ACC112 (cell line): ENCODE measurements at regions not wholly inside any gene's neighbourhood (a gene's known extent, or its start where the extent isn't known, plus 50 kb on each side); places are given as distances from the start of the nearest gene placed in this dataset.

Experiments used
- H2AFZ ChIP-seq: fragments of 200-600 bp; sonication (generic); one replicate; pipeline ENCODE4 v1.6.0; 2017; ENCODE audit warnings: antibody characterized with exemption, low read length; ENCODE audit not compliant: unreplicated experiment
- H3K27ac ChIP-seq: fragments of 200-600 bp; sonication (generic); 2 replicates; pipeline ENCODE4 v1.5.1; 2014; ENCODE audit warnings: low read depth, mild to moderate bottlenecking, antibody characterized with exemption, low read length, moderate library complexity
- H3K27me3 ChIP-seq: fragments of 200-600 bp; sonication (generic); 2 replicates; pipeline ENCODE4 v1.6.1; 2014; ENCODE audit warnings: mild to moderate bottlenecking, antibody characterized with exemption, low read length, moderate library complexity, mixed read lengths; ENCODE audit not compliant: insufficient read depth
- H3K36me3 ChIP-seq: fragments of 200-600 bp; sonication (generic); 2 replicates; pipeline ENCODE4 v1.6.1; 2016; ENCODE audit warnings: mild to moderate bottlenecking, antibody characterized with exemption, low read length, moderate library complexity, mixed read lengths; ENCODE audit not compliant: insufficient read depth
- H3K4me1 ChIP-seq: fragments of 200-600 bp; sonication (generic); one replicate; pipeline ENCODE4 v1.6.1; 2016; ENCODE audit warnings: low read length, mixed read lengths; ENCODE audit not compliant: insufficient read depth, unreplicated experiment, control insufficient read depth
- H3K4me3 ChIP-seq: fragments of 200-600 bp; sonication (generic); 2 replicates; pipeline ENCODE4 v1.5.1; 2014; ENCODE audit warnings: mild to moderate bottlenecking, low read depth, low read length
- H3K79me2 ChIP-seq: fragments of 200-600 bp; sonication (generic); one replicate; pipeline ENCODE4 v1.6.0; 2016; ENCODE audit warnings: low read length; ENCODE audit not compliant: control insufficient read depth, unreplicated experiment, insufficient read depth

DNA sequence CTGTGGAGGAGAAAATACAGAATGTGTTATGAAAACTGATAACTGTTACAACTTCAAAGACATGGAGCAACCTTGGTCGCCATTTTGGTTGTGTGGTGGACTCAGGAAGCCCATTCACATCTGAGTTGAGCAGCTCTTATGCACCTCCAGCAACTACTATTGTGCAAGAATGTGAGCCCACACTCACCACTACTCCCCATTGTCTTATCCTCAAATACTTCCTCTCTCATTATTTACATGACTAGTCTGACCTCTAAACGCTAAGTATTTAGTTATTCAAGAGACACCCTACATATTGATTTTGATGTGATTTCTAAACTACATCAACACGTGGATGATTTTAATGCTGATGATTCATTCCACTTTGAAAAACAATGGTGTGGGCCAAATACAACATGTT, 516.6 kb upstream of the CLINT1 start:
- H3K79me2 ChIP-seq, result no peaks in the 10 kb centered on the region
- no peaks in the 10 kb centered on the region for H3K27me3 ChIP-seq
- H3K36me3 ChIP-seq, result 0 out of 2 replicates have a peak, but pooled peaks cover 4% of the 10 kb centered on the region
- no peak overlapping the region for H3K27ac ChIP-seq
- H3K4me1 ChIP-seq, result no peaks in the 10 kb centered on the region
- H2AFZ ChIP-seq, result no peak overlapping the region
- H3K4me3 ChIP-seq, result no peak overlapping the region

DNA sequence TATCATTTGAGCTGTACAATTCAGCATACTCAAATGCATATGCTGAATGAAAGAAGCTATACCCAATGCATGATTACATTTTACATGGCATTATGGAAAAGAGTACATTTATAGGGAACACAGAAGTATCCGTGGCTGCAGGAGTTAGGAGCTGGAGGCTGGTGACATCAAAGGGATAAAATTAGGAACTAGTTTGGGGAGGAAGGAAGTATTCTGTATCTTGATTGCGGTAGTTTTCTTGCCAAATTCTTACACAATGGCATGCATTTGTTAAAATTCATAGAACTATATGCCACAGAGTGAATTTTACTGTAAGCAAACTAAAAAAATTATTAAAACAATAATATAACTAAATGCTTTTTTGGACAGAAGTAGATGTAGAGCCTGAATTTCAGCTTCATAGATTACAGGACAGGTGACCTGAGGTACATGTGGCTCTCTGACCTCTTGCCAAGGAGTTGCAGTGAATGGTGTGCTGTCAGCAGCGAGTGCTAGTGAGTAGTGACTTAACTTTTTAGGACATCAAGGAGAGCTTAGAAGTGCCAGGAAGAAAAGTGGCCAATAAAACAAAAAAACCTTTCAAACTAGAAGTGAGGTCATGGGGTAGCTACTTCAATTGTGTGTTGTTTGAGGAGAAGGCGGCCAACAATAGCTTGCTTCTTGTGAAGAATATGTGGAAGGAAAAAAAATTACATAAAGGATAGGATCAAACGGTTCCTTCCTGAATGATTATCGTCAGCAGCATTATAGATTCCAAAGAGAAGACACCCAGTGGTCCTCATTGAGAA, 514.9 kb upstream of the CLINT1 start:
- no peaks in the 10 kb centered on the region for H3K27me3 ChIP-seq
- H3K36me3 ChIP-seq, result 0 out of 2 replicates have a peak, but pooled peaks cover 4% of the 10 kb centered on the region
- no peak overlapping the region for H3K4me3 ChIP-seq
- H3K4me1 ChIP-seq, result no peaks in the 10 kb centered on the region
- no peak overlapping the region for H2AFZ ChIP-seq
- no peaks in the 10 kb centered on the region for H3K79me2 ChIP-seq
- H3K27ac ChIP-seq, result no peak overlapping the region

DNA sequence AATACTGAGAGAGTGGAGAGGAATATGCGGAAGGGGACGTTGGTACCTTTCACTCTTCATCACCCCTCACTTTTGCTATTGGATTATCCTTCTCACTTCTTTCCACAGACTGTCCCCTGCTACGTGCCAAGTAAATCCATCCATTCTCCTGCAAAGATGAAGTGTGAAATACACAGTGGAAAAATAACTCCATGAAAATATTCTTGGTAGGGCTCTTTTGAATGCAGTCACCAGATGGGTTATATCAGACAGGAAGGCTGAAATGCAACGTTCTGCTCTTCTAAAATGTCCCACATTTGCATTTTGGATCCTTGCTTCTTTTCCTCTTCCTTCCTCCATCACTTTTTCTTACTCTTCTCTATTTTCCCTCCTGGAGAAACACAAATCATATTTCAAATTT, 510.3 kb upstream of the CLINT1 start:
- Histone ChIP-seq H3K27ac (no peak overlapping the region), H3K4me1 (no peaks in the 10 kb centered on the region), H3K79me2 (no peaks in the 10 kb centered on the region), H3K36me3 (no peaks in the 10 kb centered on the region), H3K4me3 (no peak overlapping the region), H2AFZ (no peak overlapping the region), H3K27me3 (no peaks in the 10 kb centered on the region)

DNA sequence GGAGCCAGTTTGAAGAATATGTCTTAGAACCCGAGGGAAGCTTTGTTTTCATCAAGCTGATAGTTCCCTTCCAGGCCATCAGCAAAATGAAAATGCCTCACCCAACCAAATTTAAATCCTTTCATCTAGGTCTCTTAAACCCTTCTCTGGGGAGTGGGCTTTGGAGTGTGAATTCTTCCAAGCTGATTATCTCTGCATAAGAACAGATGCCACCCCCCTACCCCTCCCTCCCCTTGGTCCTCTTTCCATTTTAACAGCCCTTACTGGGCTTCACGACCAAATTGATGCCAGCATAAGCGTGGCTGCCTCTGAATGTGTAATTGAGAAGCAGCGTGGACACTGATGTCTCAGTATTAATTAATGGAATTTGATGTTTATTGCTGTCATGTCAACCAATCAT, 509.7 kb upstream of the CLINT1 start:
- no peaks in the 10 kb centered on the region for H3K36me3 ChIP-seq
- no peaks in the 10 kb centered on the region for H3K79me2 ChIP-seq
- H3K4me1 ChIP-seq, result no peaks in the 10 kb centered on the region
- no peak overlapping the region for H3K4me3 ChIP-seq
- no peaks in the 10 kb centered on the region for H3K27me3 ChIP-seq
- H3K27ac ChIP-seq, result no peak overlapping the region
- no peak overlapping the region for H2AFZ ChIP-seq

DNA sequence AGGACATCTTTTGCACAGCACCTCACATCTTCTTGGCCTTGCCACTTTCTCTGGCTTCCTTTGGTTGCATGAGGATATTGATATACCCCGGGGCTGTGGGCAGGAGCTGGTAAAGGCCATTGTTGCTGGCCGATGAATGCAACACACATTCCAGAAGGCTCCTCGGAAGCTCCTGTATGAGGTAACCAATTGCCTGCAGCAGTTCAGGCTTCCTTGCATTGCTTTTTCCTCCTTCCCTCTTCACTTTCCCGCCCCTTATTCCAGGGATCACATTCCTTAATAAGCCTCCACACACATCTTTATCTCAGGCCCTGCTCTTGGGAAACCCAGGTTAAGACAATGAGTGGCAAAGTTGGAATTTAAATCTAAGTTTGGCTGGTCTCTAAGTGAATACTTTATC, 505.4 kb upstream of the CLINT1 start:
- H3K79me2 ChIP-seq, result no peaks in the 10 kb centered on the region
- H3K4me1 ChIP-seq, result no peaks in the 10 kb centered on the region
- H2AFZ ChIP-seq, result no peak overlapping the region
- no peaks in the 10 kb centered on the region for H3K36me3 ChIP-seq
- no peaks in the 10 kb centered on the region for H3K27me3 ChIP-seq
- no peak overlapping the region for H3K27ac ChIP-seq
- no peak overlapping the region for H3K4me3 ChIP-seq

DNA sequence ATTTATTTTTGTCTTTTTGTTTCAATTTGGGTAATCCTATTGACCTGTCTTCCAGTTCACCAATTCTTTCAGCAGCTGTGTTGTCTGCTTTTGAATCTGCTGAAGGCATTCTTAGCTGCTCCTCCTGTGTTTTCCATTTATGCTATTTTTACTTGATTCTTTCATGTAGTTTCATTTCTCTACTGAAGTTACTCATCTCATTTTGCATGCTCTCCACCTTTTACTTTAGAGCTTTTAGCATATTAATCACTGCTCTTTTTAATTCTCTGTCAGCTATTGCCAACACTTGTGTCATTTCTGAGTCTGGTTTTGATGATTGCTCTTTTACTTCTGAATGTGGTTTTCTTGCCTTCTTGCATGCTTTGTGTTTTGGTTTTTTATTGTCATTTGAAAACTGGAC, 496.0 kb upstream of the CLINT1 start:
- no peaks in the 10 kb centered on the region for H3K36me3 ChIP-seq
- no peak overlapping the region for H3K4me3 ChIP-seq
- H3K27me3 ChIP-seq, result no peaks in the 10 kb centered on the region
- H3K27ac ChIP-seq, result no peak overlapping the region
- no peak overlapping the region for H2AFZ ChIP-seq
- H3K79me2 ChIP-seq, result no peaks in the 10 kb centered on the region
- no peaks in the 10 kb centered on the region for H3K4me1 ChIP-seq

DNA sequence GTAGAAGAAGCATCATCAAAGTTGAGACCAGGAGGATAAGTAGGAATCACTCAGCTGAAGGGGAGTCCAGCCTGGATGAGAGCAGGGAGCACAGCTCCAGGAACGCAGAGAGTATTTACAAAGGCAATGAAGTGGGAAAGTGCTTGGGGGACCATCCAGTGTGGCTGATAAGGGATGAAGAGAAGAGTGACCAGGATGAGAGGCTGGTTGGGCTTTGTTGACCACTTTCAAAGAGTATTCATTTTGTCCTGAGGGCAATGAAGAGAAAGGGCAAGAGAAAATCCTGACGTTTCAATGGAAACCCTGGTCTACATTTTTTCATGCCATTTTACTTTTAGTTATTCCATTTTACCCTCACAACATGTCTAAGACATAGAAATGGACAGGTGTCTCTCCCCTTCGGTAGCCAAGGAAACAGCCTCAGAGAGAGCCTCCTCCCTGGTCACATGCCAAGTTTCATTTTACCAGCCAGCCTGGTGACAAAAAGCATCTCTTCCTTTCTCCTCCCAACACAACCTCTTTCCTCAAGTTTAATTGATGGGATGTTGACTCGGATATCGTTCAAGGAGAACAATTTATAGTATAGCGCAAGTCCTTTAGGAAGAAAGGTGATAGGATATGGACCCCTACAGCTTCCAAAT, 492.7 kb upstream of the CLINT1 start:
- H2AFZ ChIP-seq, result no peak overlapping the region
- no peaks in the 10 kb centered on the region for H3K79me2 ChIP-seq
- H3K27ac ChIP-seq, result no peak overlapping the region
- H3K27me3 ChIP-seq, result no peaks in the 10 kb centered on the region
- no peaks in the 10 kb centered on the region for H3K36me3 ChIP-seq
- H3K4me3 ChIP-seq, result no peak overlapping the region
- no peaks in the 10 kb centered on the region for H3K4me1 ChIP-seq

DNA sequence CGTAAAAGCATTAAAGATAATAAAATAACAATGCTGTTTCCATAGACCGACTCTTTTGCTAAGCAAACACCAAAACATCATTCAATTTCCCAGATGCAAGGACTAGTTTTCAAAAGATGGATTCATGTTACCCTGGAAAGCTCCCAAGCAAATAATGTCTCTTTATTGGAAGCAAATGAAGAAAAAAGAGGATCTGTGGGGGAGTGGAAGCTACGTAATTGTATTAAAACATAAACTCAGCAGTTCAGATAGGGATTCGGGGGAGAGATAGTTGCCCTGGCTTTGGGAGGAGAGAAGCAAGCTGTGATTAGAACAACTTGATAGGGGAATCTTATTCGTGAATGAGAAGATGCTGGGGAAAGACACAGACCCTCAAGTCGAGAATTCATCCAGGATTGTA, 491.0 kb upstream of the CLINT1 start:
- Histone ChIP-seq H2AFZ (no peak overlapping the region), H3K27ac (no peak overlapping the region), H3K4me3 (no peak overlapping the region), H3K79me2 (no peaks in the 10 kb centered on the region), H3K4me1 (no peaks in the 10 kb centered on the region), H3K36me3 (no peaks in the 10 kb centered on the region), H3K27me3 (no peaks in the 10 kb centered on the region)

DNA sequence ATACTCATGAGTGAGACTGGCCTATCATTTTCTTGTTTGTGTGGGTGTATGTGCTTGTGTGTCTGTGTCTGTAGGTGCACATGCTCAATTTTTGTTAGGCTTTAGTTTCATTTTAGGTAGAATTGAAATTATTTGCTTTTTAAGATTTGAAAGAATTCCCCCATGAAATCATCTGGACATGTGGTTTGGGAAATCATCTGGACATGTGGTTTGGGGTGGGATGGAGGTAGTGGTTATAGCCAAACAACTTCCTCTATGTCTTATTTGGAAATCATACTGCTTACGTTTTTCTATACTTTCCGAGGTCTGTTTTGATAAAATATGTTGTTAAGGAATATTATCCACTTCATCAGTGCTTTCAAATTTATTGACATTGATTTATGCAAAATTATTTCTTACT, 485.4 kb upstream of the CLINT1 start:
- H3K4me3 ChIP-seq, result no peak overlapping the region
- no peak overlapping the region for H2AFZ ChIP-seq
- no peaks in the 10 kb centered on the region for H3K4me1 ChIP-seq
- H3K79me2 ChIP-seq, result no peaks in the 10 kb centered on the region
- no peaks in the 10 kb centered on the region for H3K27me3 ChIP-seq
- H3K36me3 ChIP-seq, result no peaks in the 10 kb centered on the region
- no peak overlapping the region for H3K27ac ChIP-seq

DNA sequence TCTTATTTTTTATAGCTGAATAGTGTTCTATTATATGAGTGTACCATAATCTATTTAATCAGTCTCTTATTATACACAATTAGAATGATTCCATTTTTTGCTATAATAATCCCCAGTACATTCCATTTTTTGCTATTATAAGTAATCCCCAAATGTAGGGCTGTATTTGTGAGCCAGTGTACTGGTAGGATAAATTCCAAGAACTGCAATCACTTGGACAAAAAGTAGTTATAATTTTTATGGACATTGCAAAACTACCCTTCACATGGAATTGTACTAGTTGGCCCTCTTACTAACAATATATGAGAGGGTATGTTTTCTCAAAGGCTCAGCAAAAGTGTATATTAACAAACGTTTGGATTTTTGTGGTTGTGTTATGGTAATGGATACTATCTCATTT, 481.7 kb upstream of the CLINT1 start:
- no peak overlapping the region for H2AFZ ChIP-seq
- H3K4me1 ChIP-seq, result no peaks in the 10 kb centered on the region
- H3K27me3 ChIP-seq, result no peaks in the 10 kb centered on the region; the same call in 1 of the 2 replicates
- H3K36me3 ChIP-seq, result no peaks in the 10 kb centered on the region
- no peaks in the 10 kb centered on the region for H3K79me2 ChIP-seq
- no peak overlapping the region for H3K4me3 ChIP-seq
- H3K27ac ChIP-seq, result no peak overlapping the region

DNA sequence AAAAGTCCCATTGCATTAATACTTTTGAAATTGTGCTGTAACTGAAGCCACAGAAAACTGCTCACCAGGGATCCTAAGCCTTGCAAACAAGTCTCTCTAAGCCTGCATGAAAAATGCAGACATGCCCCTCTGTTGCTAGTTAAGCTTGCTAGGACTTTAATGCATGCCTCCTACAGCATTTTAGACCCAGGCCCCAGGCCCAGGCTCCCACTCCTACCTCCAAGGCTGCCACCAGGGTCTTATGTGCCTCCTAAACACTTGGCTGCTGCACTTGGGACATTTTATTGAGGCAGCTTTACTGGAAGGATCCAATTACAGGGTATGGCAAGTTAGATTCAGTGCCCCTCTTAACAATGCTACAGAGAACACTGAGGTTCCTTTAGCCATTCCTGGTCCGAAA, 467.3 kb upstream of the CLINT1 start:
- no peaks in the 10 kb centered on the region for H3K4me1 ChIP-seq
- H2AFZ ChIP-seq, result no peak overlapping the region
- H3K27ac ChIP-seq, result no peak overlapping the region
- H3K36me3 ChIP-seq, result no peaks in the 10 kb centered on the region
- peaks cover 3% of the 10 kb centered on the region; the same call in 1 of the 2 replicates for H3K27me3 ChIP-seq
- H3K4me3 ChIP-seq, result no peak overlapping the region
- H3K79me2 ChIP-seq, result no peaks in the 10 kb centered on the region
